ENCODE measurements at regions not wholly inside any gene's neighbourhood (a gene's known extent, or its start where the extent isn't known, plus 50 kb on each side); places are given as distances from the start of the nearest gene placed in this dataset.

DNA sequence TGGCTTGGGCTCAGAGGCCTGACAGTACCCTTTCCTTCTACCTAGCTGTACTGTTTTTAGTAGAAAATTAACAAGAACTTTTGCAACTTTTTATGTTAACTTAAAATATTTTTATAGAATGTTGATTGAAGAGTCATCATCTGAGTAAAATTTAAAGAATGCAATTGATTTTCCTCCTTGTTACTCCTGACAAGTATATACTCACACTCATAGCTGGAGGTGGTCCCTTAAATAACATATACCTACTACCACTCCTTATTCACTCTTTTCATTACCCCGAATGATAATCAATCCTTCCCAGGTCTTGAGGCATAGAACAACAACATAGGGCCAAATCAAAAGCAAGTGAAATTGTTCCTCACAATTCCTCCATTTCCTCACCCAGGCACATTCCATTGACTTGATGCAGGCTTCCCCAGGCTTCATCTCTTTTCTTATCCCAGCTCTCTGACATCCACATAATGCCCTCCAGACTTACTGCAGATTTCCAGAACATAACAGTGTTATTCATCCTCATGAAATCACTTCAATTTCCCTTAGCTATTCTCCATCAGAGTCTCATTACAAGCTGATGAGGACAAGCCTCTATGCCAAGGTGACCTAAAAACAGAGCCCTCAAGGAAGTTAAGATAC lies 73.2 kb upstream of the ANXA10 start:
- Mint-ChIP-seq H3K9me3 (peaks cover 7% of the 10 kb centered on the region), H3K4me3 (no peak overlapping the region), H3K36me3 (no peaks in the 10 kb centered on the region), H3K4me1 (no peaks in the 10 kb centered on the region), H3K27ac (no peak overlapping the region), H3K27me3 (ENCODE audit: insufficient read depth, low read depth) (no peaks in the 10 kb centered on the region)
- no peaks in the 10 kb centered on the region for H3K36me3 ChIP-seq
- H4K20me1 ChIP-seq (ENCODE audit: low read depth) = no peaks in the 10 kb centered on the region
- no peak for TF ChIP-seq EZH2 (IDR thresholded peaks at IDR 0.05)
- TF ChIP-seq, protein P1, sequence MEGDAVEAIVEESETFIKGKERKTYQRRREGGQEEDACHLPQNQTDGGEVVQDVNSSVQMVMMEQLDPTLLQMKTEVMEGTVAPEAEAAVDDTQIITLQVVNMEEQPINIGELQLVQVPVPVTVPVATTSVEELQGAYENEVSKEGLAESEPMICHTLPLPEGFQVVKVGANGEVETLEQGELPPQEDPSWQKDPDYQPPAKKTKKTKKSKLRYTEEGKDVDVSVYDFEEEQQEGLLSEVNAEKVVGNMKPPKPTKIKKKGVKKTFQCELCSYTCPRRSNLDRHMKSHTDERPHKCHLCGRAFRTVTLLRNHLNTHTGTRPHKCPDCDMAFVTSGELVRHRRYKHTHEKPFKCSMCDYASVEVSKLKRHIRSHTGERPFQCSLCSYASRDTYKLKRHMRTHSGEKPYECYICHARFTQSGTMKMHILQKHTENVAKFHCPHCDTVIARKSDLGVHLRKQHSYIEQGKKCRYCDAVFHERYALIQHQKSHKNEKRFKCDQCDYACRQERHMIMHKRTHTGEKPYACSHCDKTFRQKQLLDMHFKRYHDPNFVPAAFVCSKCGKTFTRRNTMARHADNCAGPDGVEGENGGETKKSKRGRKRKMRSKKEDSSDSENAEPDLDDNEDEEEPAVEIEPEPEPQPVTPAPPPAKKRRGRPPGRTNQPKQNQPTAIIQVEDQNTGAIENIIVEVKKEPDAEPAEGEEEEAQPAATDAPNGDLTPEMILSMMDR (IDR thresholded peaks at IDR 0.05) = no peak
- TF ChIP-seq EZH2phosphoT487 (IDR thresholded peaks at IDR 0.05) = no peak
- H3K4me1 ChIP-seq = peaks cover 8% of the 10 kb centered on the region
- H3K4me3 ChIP-seq = no peak overlapping the region
- H3K79me2 ChIP-seq (ENCODE audit: low read depth) = no peaks in the 10 kb centered on the region
- no peak overlapping the region for H2AFZ ChIP-seq (replicated peaks)
- H3K9ac ChIP-seq = no peak overlapping the region
- H3K27me3 ChIP-seq = no peaks in the 10 kb centered on the region
- no peaks in the 10 kb centered on the region for H3F3A ChIP-seq (ENCODE audit: low read depth)
- H3K27ac ChIP-seq = no peak overlapping the region
- no peak overlapping the region for H3K4me2 ChIP-seq
- H3K9me3 ChIP-seq (ENCODE audit: low read depth) = no peaks in the 10 kb centered on the region
- DNase-seq (ENCODE audit: low spot score) = no peak

DNA sequence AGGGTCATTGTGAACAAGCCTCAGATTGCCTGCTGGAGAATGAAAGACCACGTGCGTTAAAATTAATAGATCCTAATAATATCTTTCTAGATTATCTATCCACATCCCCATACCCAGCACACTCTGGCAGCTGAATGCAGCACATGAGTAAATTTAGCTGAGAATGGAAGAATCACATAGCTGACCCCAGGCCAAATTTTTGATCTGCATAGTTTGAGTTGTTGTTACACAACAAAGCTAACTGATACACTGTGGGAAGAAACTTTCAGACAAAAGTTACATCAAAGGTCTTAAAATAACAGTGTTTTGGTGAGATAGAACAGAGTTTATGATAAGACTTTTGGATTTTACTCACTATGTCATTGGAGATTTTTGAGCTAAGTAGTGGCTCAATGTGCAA lies 72.4 kb upstream of the ANXA10 start:
- H3K27ac Mint-ChIP-seq = no peak overlapping the region
- Histone ChIP-seq H3K9ac (no peak overlapping the region), H3K9me3 (ENCODE audit: low read depth) (no peaks in the 10 kb centered on the region), H3K27me3 (no peaks in the 10 kb centered on the region), H3K4me3 (no peak overlapping the region), H3K4me2 (no peak overlapping the region), H3K36me3 (no peaks in the 10 kb centered on the region), H3K27ac (no peak overlapping the region), H3K4me1 (peaks cover 8% of the 10 kb centered on the region), H2AFZ (replicated peaks) (no peak overlapping the region), H4K20me1 (ENCODE audit: low read depth) (no peaks in the 10 kb centered on the region), H3F3A (ENCODE audit: low read depth) (no peaks in the 10 kb centered on the region), H3K79me2 (ENCODE audit: low read depth) (no peaks in the 10 kb centered on the region)
- peaks cover 7% of the 10 kb centered on the region for H3K9me3 Mint-ChIP-seq
- no peaks in the 10 kb centered on the region for H3K36me3 Mint-ChIP-seq
- no peak overlapping the region for H3K4me3 Mint-ChIP-seq
- no peaks in the 10 kb centered on the region for H3K4me1 Mint-ChIP-seq
- DNase-seq (ENCODE audit: low spot score) = no peak
- no peaks in the 10 kb centered on the region for H3K27me3 Mint-ChIP-seq (ENCODE audit: insufficient read depth, low read depth)
- TF ChIP-seq EZH2 (IDR thresholded peaks at IDR 0.05) (no peak), EZH2phosphoT487 (IDR thresholded peaks at IDR 0.05) (no peak)
- TF ChIP-seq, protein P1 (IDR thresholded peaks at IDR 0.05) = no peak

DNA sequence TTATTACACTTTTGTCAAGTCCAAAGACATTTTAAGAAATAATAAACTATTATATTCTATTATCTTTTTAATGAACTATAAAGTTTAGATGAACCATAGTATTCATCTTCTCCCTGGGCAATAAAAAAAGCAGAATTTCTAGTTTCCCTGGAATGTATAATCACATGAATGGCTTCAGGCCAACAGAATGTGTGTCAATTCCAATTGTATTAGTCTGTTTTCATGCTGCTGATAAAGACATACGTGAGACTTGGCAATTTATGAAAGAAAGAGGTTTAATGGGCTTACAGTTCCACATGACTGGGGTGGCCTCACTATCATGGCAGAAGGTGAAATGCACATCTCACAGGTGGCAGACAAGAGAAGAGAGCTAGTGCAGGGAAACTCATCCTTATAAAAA lies 70.7 kb upstream of the ANXA10 start:
- H3K4me3 Mint-ChIP-seq = no peak overlapping the region
- H3K27ac ChIP-seq = no peak overlapping the region
- H3K4me1 ChIP-seq = peaks cover 5% of the 10 kb centered on the region
- H3K27me3 Mint-ChIP-seq (ENCODE audit: insufficient read depth, low read depth) = no peaks in the 10 kb centered on the region
- no peak overlapping the region for H2AFZ ChIP-seq (replicated peaks)
- DNase-seq (ENCODE audit: low spot score) = no peak
- H3F3A ChIP-seq (ENCODE audit: low read depth) = no peaks in the 10 kb centered on the region
- H3K36me3 Mint-ChIP-seq = no peaks in the 10 kb centered on the region
- H3K9me3 Mint-ChIP-seq = peaks cover 5% of the 10 kb centered on the region
- H3K79me2 ChIP-seq (ENCODE audit: low read depth) = no peaks in the 10 kb centered on the region
- H3K4me1 Mint-ChIP-seq = no peaks in the 10 kb centered on the region
- H3K4me2 ChIP-seq = no peak overlapping the region
- no peaks in the 10 kb centered on the region for H3K36me3 ChIP-seq
- no peaks in the 10 kb centered on the region for H3K27me3 ChIP-seq
- no peaks in the 10 kb centered on the region for H4K20me1 ChIP-seq (ENCODE audit: low read depth)
- no peak overlapping the region for H3K27ac Mint-ChIP-seq
- H3K9ac ChIP-seq = no peak overlapping the region
- no peak overlapping the region for H3K4me3 ChIP-seq
- no peaks in the 10 kb centered on the region for H3K9me3 ChIP-seq (ENCODE audit: low read depth)
- no peak for TF ChIP-seq EZH2 (IDR thresholded peaks at IDR 0.05)
- TF ChIP-seq EZH2phosphoT487 (IDR thresholded peaks at IDR 0.05) = no peak
- TF ChIP-seq, protein P1 (IDR thresholded peaks at IDR 0.05) = no peak

All from neural progenitor cell (in vitro differentiated cells).